Naive thymus-derived CD4-positive, alpha-beta T cell (primary cell): ENCODE measurements at regions not wholly inside any gene's neighbourhood (a gene's known extent, or its start where the extent isn't known, plus 50 kb on each side); places are given as distances from the start of the nearest gene placed in this dataset.

Experiments
- ATAC-seq: fragments of 150-1000 bp; cut with Tn5 transposase; 2 replicates; pipeline ENCODE4 v1.10.0; 2021; ENCODE audit warnings: mild to moderate bottlenecking, moderate library complexity
- CTCF ChIA-PET: fragments of 350-600 bp; sonication (Branson Sonifier 250); formaldehyde crosslinking; loops from one replicate; lab custom pipeline; 2021; ENCODE audit warnings: antibody characterized with exemption; lab: Charles Lee
- POLR2A ChIA-PET: fragments of 350-600 bp; sonication (Branson Sonifier 250); formaldehyde crosslinking; loops from one replicate; lab custom pipeline; 2021; ENCODE audit warnings: antibody characterized with exemption, inconsistent platforms; lab: Charles Lee
- DNase-seq, 9 donors: peaks; one replicate each; pipeline versions ENCODE4 v3.0.0 to v3.0.0-alpha.2; 2020 to 2022; ENCODE audit warnings: mixed read lengths in 1 of 9
- H3K27ac ChIP-seq: one replicate; pipeline ENCODE4 v1.7.0; 2013; ENCODE audit warnings: mild to moderate bottlenecking, low read depth, low read length, moderate library complexity
- H3K27me3 ChIP-seq, 2 donors: one replicate each; pipeline ENCODE4 v1.7.0; 2013; ENCODE audit warnings: low read length in 2 of 2, mild to moderate bottlenecking in 2 of 2, moderate library complexity in 2 of 2; ENCODE audit not compliant: control insufficient read depth in 2 of 2, insufficient read depth in 2 of 2
- H3K36me3 ChIP-seq, 3 experiments: 1 replicate in 2 of 3; 2 replicates in 1 of 3; pipeline ENCODE4 v1.7.0; 2013; ENCODE audit warnings: low read length in 3 of 3, mild to moderate bottlenecking in 3 of 3, moderate library complexity in 1 of 3; ENCODE audit not compliant: insufficient read depth in 3 of 3, control insufficient read depth in 2 of 3
- H3K4me1 ChIP-seq, 2 donors: one replicate each; pipeline ENCODE4 v1.7.0; 2013; ENCODE audit warnings: low read length in 2 of 2, mild to moderate bottlenecking in 2 of 2, moderate library complexity in 1 of 2; ENCODE audit not compliant: control insufficient read depth in 2 of 2, insufficient read depth in 2 of 2
- H3K4me3 ChIP-seq: 2 replicates; pipeline ENCODE4 v1.7.0; 2013; ENCODE audit warnings: mild to moderate bottlenecking, low read length
- H3K9me3 ChIP-seq, 3 experiments: 1 replicate in 2 of 3; 2 replicates in 1 of 3; pipeline ENCODE4 v1.7.0; 2013; ENCODE audit warnings: low read length in 3 of 3; ENCODE audit not compliant: control insufficient read depth in 2 of 3
- H3K27ac Mint-ChIP-seq, 9 donors: one replicate each; pipeline ENCODE4 v1.8.0; 2020 to 2022; ENCODE audit warnings: mixed read lengths in 9 of 9, mild to moderate bottlenecking in 8 of 9, moderate library complexity in 5 of 9, inconsistent platforms in 2 of 9
- H3K27me3 Mint-ChIP-seq, 5 donors: one replicate each; pipeline ENCODE4 v1.8.0; 2021 to 2022; ENCODE audit warnings: mixed read lengths in 5 of 5, mild to moderate bottlenecking in 1 of 5
- H3K36me3 Mint-ChIP-seq, 5 donors: one replicate each; pipeline ENCODE4 v1.8.0; 2020 to 2022; ENCODE audit warnings: mixed read lengths in 5 of 5, mild to moderate bottlenecking in 3 of 5, inconsistent platforms in 1 of 5
- H3K4me1 Mint-ChIP-seq, 7 donors: one replicate each; pipeline ENCODE4 v1.8.0; 2020 to 2022; ENCODE audit warnings: mixed read lengths in 7 of 7, mild to moderate bottlenecking in 3 of 7, inconsistent platforms in 1 of 7
- H3K4me3 Mint-ChIP-seq, 10 donors: one replicate each; pipeline ENCODE4 v1.8.0; 2020 to 2022; ENCODE audit warnings: mild to moderate bottlenecking in 10 of 10, mixed read lengths in 10 of 10, moderate library complexity in 6 of 10, inconsistent platforms in 2 of 10
- H3K9me3 Mint-ChIP-seq, 11 donors: one replicate each; pipeline ENCODE4 v1.8.0; 2020 to 2022; ENCODE audit warnings: mixed read lengths in 11 of 11, mild to moderate bottlenecking in 4 of 11, inconsistent platforms in 1 of 11, moderate library complexity in 1 of 11
- intact Hi-C, 2 donors: fragments of 100-400 bp; cut with micrococcal nuclease; formaldehyde crosslinking; loops; one replicate each; pipeline ENCODE4 v1.15.1; 2023

DNA sequence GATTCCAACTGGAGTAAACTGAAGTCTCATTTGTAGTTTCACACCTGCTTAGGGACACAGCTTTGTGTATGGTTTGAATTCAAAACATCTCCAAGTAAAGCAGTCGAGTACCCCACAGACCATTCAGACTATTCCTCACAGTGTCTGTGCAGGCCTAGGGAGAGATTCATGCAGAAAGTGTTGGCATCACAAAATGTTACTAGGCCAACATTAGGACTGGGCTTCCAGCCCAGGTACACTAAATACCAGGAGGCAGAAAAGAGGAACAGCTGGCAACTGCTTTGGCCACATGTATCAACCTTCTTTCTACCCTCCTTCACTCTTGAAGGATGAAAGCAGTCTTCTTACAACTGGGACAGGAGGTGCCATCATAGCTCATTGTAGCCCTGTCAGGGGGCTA lies 270.4 kb upstream of the TMEFF2 start:
- intact Hi-C loops = no loop called here
- no peaks in the 10 kb centered on the region for H3K9me3 ChIP-seq
- H3K27me3 ChIP-seq = no peaks in the 10 kb centered on the region
- DNase-seq (no peak), ATAC-seq (no peak)
- POLR2A ChIA-PET = no interaction called here
- Mint-ChIP-seq H3K4me1 (no peaks in the 10 kb centered on the region), H3K9me3 (peaks cover 0 to 11% (median 0%) of the 10 kb centered on the region in 11 donors), H3K27me3 (no peaks in the 10 kb centered on the region), H3K27ac (no peak overlapping the region), H3K36me3 (no peaks in the 10 kb centered on the region), H3K4me3 (no peak overlapping the region)
- H3K27ac ChIP-seq = no peak overlapping the region
- no peaks in the 10 kb centered on the region for H3K4me1 ChIP-seq
- no peak overlapping the region for H3K4me3 ChIP-seq
- no peaks in the 10 kb centered on the region for H3K36me3 ChIP-seq
- CTCF ChIA-PET = no interaction called here

DNA sequence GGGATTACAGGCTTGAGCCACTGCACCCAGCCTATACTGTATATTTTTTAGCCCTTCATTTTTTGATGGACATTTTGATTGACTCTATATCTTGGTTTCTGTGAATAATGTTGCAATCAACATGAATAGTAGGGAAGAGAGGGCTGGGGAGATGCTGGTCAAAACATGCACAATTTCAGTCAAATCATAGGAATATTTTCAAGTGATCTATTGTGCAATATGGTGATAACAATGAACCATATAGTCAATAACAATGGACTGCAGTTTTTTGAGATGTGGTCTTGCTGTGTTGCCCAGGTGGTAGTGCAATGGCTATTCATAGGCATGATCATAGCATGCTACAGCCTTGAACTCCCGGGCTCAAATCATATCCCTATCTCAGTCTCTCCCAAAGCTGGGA lies 264.7 kb upstream of the TMEFF2 start:
- Mint-ChIP-seq H3K27ac (no peak overlapping the region), H3K36me3 (no peaks in the 10 kb centered on the region), H3K27me3 (no peaks in the 10 kb centered on the region), H3K9me3 (peaks cover 0 to 3% (median 0%) of the 10 kb centered on the region in 11 donors), H3K4me1 (no peaks in the 10 kb centered on the region), H3K4me3 (no peak overlapping the region)
- ChIA-PET CTCF (no interaction called here), POLR2A (no interaction called here)
- Histone ChIP-seq H3K4me3 (no peak overlapping the region), H3K9me3 (no peaks in the 10 kb centered on the region), H3K27ac (no peak overlapping the region), H3K36me3 (no peaks in the 10 kb centered on the region), H3K27me3 (no peaks in the 10 kb centered on the region), H3K4me1 (no peaks in the 10 kb centered on the region)
- no peak for DNase-seq
- ATAC-seq = no peak
- intact Hi-C loops = no loop called here

DNA sequence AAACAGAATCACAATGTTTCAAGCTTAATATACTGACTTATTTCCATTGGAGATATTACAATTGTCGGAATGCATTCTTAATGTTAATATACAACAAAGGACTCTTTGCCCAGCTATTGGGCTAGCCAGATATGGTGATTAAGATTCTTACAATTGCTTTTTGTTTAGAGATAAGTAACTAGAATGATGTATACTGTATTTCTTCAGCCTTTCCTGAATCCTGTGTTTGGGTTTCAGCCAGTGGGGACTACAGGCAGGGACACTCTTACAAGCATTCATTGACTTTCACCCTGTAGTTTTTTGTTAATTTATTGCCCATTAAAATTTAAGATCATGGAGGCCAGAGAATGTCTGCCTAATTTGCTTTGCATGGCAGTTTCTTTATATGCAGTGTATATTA lies 254.1 kb upstream of the TMEFF2 start:
- Mint-ChIP-seq H3K4me3 (no peak overlapping the region), H3K27me3 (peaks cover 0 to 3% (median 0%) of the 10 kb centered on the region in 5 donors), H3K4me1 (no peaks in the 10 kb centered on the region), H3K9me3 (peaks cover 0 to 8% (median 0%) of the 10 kb centered on the region in 11 donors), H3K27ac (no peak overlapping the region), H3K36me3 (peaks cover 0 to 5% (median 0%) of the 10 kb centered on the region in 5 donors)
- intact Hi-C loops = no loop called here
- Histone ChIP-seq H3K27ac (no peak overlapping the region), H3K4me1 (no peaks in the 10 kb centered on the region), H3K36me3 (no peaks in the 10 kb centered on the region), H3K4me3 (no peak overlapping the region), H3K27me3 (no peaks in the 10 kb centered on the region), H3K9me3 (no peaks in the 10 kb centered on the region)
- CTCF ChIA-PET = no interaction called here
- no peak for DNase-seq
- POLR2A ChIA-PET = no interaction called here
- ATAC-seq = no peak

DNA sequence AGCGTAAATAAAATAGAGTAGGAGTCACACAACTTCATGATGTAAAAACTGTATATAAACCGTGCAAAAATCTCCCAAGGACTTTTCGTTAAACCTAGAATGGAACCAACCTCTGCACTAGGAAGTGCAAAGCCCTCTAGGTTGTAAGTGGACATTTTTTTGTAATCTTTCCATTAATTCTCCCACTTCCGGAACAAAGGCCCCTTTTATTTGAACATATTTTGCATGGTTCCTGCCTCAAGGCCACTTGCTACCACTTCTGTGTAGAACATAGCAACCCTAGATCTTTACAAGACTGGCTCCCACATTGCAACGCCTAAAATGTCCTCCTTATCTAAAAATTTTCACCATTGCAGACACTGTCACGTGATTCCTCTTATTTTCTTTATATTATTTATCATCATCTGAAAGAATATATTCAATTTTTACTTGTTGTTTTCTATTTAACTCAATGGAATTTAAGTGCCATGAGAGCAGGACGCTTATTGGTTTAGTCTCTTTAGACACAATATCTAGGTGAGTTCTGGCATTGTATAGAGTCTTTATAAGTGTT lies 249.6 kb upstream of the TMEFF2 start:
- Histone ChIP-seq H3K4me3 (no peak overlapping the region), H3K9me3 (no peaks in the 10 kb centered on the region), H3K27me3 (no peaks in the 10 kb centered on the region), H3K4me1 (no peaks in the 10 kb centered on the region), H3K36me3 (no peaks in the 10 kb centered on the region), H3K27ac (no peak overlapping the region)
- no peaks in the 10 kb centered on the region for H3K4me1 Mint-ChIP-seq
- DNase-seq = no peak
- no peak for ATAC-seq
- no peak overlapping the region for H3K4me3 Mint-ChIP-seq
- intact Hi-C loops = no loop called here
- CTCF ChIA-PET = no interaction called here
- no peaks in the 10 kb centered on the region for H3K27me3 Mint-ChIP-seq
- no peaks in the 10 kb centered on the region for H3K36me3 Mint-ChIP-seq
- POLR2A ChIA-PET = no interaction called here
- no peak overlapping the region for H3K27ac Mint-ChIP-seq
- H3K9me3 Mint-ChIP-seq = peaks cover 0 to 2% (median 0%) of the 10 kb centered on the region in 11 donors

DNA sequence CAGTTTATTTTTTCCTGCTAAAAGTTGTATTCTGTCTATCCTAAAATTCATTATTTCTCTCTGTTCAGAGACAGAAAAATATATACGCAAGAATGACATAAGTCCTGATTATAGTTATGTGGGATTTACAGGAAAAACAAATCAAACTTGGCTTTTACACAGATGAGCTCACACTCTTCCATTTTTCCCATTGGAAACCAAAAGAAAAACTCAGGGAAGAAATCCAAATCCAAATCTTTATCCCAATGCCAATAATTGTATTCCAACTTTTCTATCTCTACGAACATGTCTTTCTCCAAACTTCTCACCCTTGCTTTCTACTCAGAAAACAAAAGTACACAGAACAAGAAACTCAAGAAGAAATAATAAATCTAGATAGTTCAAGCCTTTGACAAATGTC lies 249.1 kb upstream of the TMEFF2 start:
- Mint-ChIP-seq H3K27ac (no peak overlapping the region), H3K4me1 (no peaks in the 10 kb centered on the region), H3K36me3 (no peaks in the 10 kb centered on the region), H3K27me3 (no peaks in the 10 kb centered on the region), H3K9me3 (peaks cover 0 to 2% (median 0%) of the 10 kb centered on the region in 11 donors), H3K4me3 (no peak overlapping the region)
- Histone ChIP-seq H3K4me1 (no peaks in the 10 kb centered on the region), H3K27me3 (no peaks in the 10 kb centered on the region), H3K9me3 (no peaks in the 10 kb centered on the region), H3K4me3 (no peak overlapping the region), H3K36me3 (no peaks in the 10 kb centered on the region), H3K27ac (no peak overlapping the region)
- intact Hi-C loops = no loop called here
- POLR2A ChIA-PET = no interaction called here
- no peak for DNase-seq
- no peak for ATAC-seq
- CTCF ChIA-PET = no interaction called here

DNA sequence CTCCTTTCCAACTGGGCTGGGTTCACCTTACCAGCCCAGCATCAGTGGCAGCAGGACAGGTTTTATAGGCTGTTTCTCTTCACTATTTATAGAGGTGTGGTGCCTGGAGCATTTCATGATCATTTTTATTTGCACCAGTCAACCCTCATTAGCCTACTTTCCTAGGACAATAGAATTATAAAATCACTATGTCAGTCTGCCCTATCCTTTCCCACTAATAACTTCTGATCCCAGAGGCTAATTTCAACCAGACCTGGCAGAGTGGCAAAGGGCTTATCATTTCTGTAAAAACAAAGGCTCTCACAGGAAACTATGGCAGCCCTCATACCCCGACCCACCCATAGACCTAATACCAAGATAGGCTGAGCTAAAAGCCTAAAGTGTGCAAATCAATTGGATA lies 243.5 kb upstream of the TMEFF2 start:
- ATAC-seq (no peak), DNase-seq (no peak)
- H3K4me1 Mint-ChIP-seq = no peaks in the 10 kb centered on the region
- H3K36me3 Mint-ChIP-seq = no peaks in the 10 kb centered on the region
- Histone ChIP-seq H3K36me3 (no peaks in the 10 kb centered on the region), H3K27ac (no peak overlapping the region), H3K4me1 (no peaks in the 10 kb centered on the region), H3K27me3 (no peaks in the 10 kb centered on the region), H3K4me3 (no peak overlapping the region), H3K9me3 (no peaks in the 10 kb centered on the region)
- POLR2A ChIA-PET = no interaction called here
- H3K27ac Mint-ChIP-seq = no peak overlapping the region
- CTCF ChIA-PET = no interaction called here
- H3K4me3 Mint-ChIP-seq = no peak overlapping the region
- intact Hi-C loops = no loop called here
- H3K9me3 Mint-ChIP-seq = peaks cover 0 to 5% (median 0%) of the 10 kb centered on the region in 11 donors
- no peaks in the 10 kb centered on the region for H3K27me3 Mint-ChIP-seq

DNA sequence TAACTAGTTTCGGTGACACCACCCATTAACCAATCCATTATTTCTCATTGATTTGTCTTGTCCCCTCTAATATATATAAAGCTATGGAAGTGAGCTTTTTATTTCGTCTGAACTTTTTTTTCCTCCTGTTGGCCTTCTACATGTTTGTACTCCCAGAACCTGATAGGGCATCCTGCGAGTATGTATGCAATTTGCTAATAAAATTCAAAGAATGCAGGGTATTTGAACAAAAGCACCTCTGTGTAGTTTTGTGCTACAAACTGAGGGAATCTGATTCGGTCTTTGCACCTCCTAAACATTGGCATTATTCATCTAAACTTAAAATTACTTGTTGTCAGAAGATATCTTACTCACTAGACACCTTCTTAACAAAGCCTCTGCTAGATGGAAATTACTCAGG lies 242.9 kb upstream of the TMEFF2 start:
- H3K36me3 Mint-ChIP-seq = no peaks in the 10 kb centered on the region
- ATAC-seq = no peak
- POLR2A ChIA-PET = no interaction called here
- no peaks in the 10 kb centered on the region for H3K36me3 ChIP-seq
- no peak overlapping the region for H3K4me3 ChIP-seq
- H3K27ac Mint-ChIP-seq = no peak overlapping the region
- no peaks in the 10 kb centered on the region for H3K9me3 ChIP-seq
- H3K4me1 ChIP-seq = no peaks in the 10 kb centered on the region
- peaks cover 0 to 5% (median 0%) of the 10 kb centered on the region in 11 donors for H3K9me3 Mint-ChIP-seq
- no peak for DNase-seq
- no peak overlapping the region for H3K27ac ChIP-seq
- intact Hi-C loops = no loop called here
- H3K4me3 Mint-ChIP-seq = no peak overlapping the region
- CTCF ChIA-PET = no interaction called here
- no peaks in the 10 kb centered on the region for H3K27me3 Mint-ChIP-seq
- H3K27me3 ChIP-seq = no peaks in the 10 kb centered on the region
- H3K4me1 Mint-ChIP-seq = no peaks in the 10 kb centered on the region
